HEK293 (cell line): ENCODE measurements at regions not wholly inside any gene's neighbourhood (a gene's known extent, or its start where the extent isn't known, plus 50 kb on each side); places are given as distances from the start of the nearest gene placed in this dataset.

Experiments used
- CTCF ChIA-PET: fragments of 350-600 bp; formaldehyde crosslinking; extraction: SDS; loops from one replicate; lab custom pipeline; 2021; ENCODE audit warnings: antibody characterized with exemption; lab: Yijun Ruan, JAX
- POLR2A ChIA-PET: fragments of 300-600 bp; formaldehyde crosslinking; extraction: SDS; loops from one replicate; lab custom pipeline; 2020; ENCODE audit warnings: antibody characterized with exemption, inconsistent platforms; lab: Yijun Ruan, JAX
- H3K27ac ChIP-seq: fragments of 200-500 bp; sonication (Bioruptor generic); 2 replicates; pipeline ENCODE4 v1.5.1; 2014; ENCODE audit warnings: low read depth, low read length, control low read depth, inconsistent platforms; ENCODE audit errors: extremely low read depth
- H3K36me3 ChIP-seq, 2 experiments: fragments of 200-500 bp in 1 of 2; sonication (Bioruptor generic) in 1 of 2; 1 replicate in 1 of 2; 2 replicates in 1 of 2; pipeline ENCODE4 v1.5.1; 2014 to 2017; ENCODE audit warnings: inconsistent platforms in 2 of 2, low read length in 2 of 2; ENCODE audit not compliant: control insufficient read depth in 2 of 2, insufficient read depth in 1 of 2
- H3K4me1 ChIP-seq: fragments of 200-500 bp; sonication (Bioruptor generic); 2 replicates; pipeline ENCODE4 v1.5.1; 2014; ENCODE audit warnings: mild to moderate bottlenecking, low read length, inconsistent platforms; ENCODE audit not compliant: control insufficient read depth, insufficient read depth
- H3K4me3 ChIP-seq: 2 replicates; pipeline ENCODE4 v1.5.1; 2011; ENCODE audit warnings: low read depth, mild to moderate bottlenecking, control low read depth, low read length, moderate library complexity
- H3K9me3 ChIP-seq: fragments of 200-500 bp; sonication (Bioruptor generic); 2 replicates; pipeline ENCODE4 v1.5.1; 2014; ENCODE audit warnings: low read depth, low read length, inconsistent platforms; ENCODE audit not compliant: control insufficient read depth, insufficient read depth
- KLF1 ChIP-seq: fragments of 450-650 bp; formaldehyde crosslinking; IDR thresholded peaks from 2 replicates; pipeline ENCODE4 v1.5.1; 2016; ENCODE audit warnings: missing biosample characterization, missing genetic modification characterization
- KLF8 ChIP-seq: fragments of 450-650 bp; formaldehyde crosslinking; IDR thresholded peaks from 2 replicates; pipeline ENCODE4 v1.5.1; 2016; ENCODE audit warnings: missing biosample characterization, missing genetic modification characterization
- KLF9 ChIP-seq: fragments of 450-650 bp; formaldehyde crosslinking; IDR thresholded peaks from 2 replicates; pipeline ENCODE4 v1.5.1; 2016; ENCODE audit warnings: missing biosample characterization, missing genetic modification characterization, low read depth
- MZF1 ChIP-seq: fragments of 450-650 bp; formaldehyde crosslinking; IDR thresholded peaks from 2 replicates; pipeline ENCODE4 v1.5.1; 2017; ENCODE audit warnings: missing biosample characterization, missing genetic modification characterization, borderline replicate concordance
- RBAK ChIP-seq: fragments of 450-650 bp; formaldehyde crosslinking; IDR thresholded peaks from 2 replicates; pipeline ENCODE4 v1.5.1; 2016; ENCODE audit warnings: missing biosample characterization, missing genetic modification characterization
- ZBTB20 ChIP-seq: fragments of 450-650 bp; formaldehyde crosslinking; IDR thresholded peaks from 2 replicates; pipeline ENCODE4 v1.5.1; 2016; ENCODE audit warnings: missing biosample characterization, missing genetic modification characterization
- ZNF114 ChIP-seq: fragments of 450-650 bp; formaldehyde crosslinking; IDR thresholded peaks from 2 replicates; pipeline ENCODE4 v1.5.0; 2017; ENCODE audit warnings: missing biosample characterization, missing genetic modification characterization
- ZNF133 ChIP-seq: fragments of 450-650 bp; formaldehyde crosslinking; IDR thresholded peaks from 2 replicates; pipeline ENCODE4 v1.5.1; 2016; ENCODE audit warnings: missing biosample characterization, missing genetic modification characterization
- ZNF146 ChIP-seq: fragments of 450-650 bp; formaldehyde crosslinking; IDR thresholded peaks from 2 replicates; pipeline ENCODE4 v1.5.1; 2016; ENCODE audit warnings: missing biosample characterization, missing genetic modification characterization
- ZNF302 ChIP-seq: fragments of 450-650 bp; formaldehyde crosslinking; IDR thresholded peaks from 2 replicates; pipeline ENCODE4 v1.5.1; 2016; ENCODE audit warnings: missing biosample characterization, missing genetic modification characterization, low read depth
- ZNF335 ChIP-seq: fragments of 450-650 bp; formaldehyde crosslinking; conservative IDR thresholded peaks from 2 replicates; pipeline ENCODE4 v1.5.1; 2016; ENCODE audit warnings: missing biosample characterization, missing genetic modification characterization
- ZNF433 ChIP-seq: fragments of 450-650 bp; formaldehyde crosslinking; IDR thresholded peaks from 2 replicates; pipeline ENCODE4 v1.5.1; 2016; ENCODE audit warnings: missing biosample characterization, missing genetic modification characterization, low read depth
- ZNF473 ChIP-seq: fragments of 450-650 bp; formaldehyde crosslinking; IDR thresholded peaks from 2 replicates; pipeline ENCODE4 v1.5.1; 2017; ENCODE audit warnings: missing biosample characterization, missing genetic modification characterization
- ZNF510 ChIP-seq: fragments of 450-650 bp; formaldehyde crosslinking; IDR thresholded peaks from 2 replicates; pipeline ENCODE4 v1.5.1; 2018; ENCODE audit warnings: mild to moderate bottlenecking, missing genetic modification characterization, missing biosample characterization; ENCODE audit not compliant: insufficient replicate concordance
- ZNF560 ChIP-seq: fragments of 450-650 bp; formaldehyde crosslinking; IDR thresholded peaks from 2 replicates; pipeline ENCODE4 v1.5.1; 2017; ENCODE audit warnings: missing biosample characterization, missing genetic modification characterization, borderline replicate concordance
- ZNF571 ChIP-seq: fragments of 450-650 bp; formaldehyde crosslinking; IDR thresholded peaks from 2 replicates; pipeline ENCODE4 v1.5.0; 2017; ENCODE audit warnings: missing biosample characterization, missing genetic modification characterization
- ZNF623 ChIP-seq: fragments of 450-650 bp; formaldehyde crosslinking; IDR thresholded peaks from 2 replicates; pipeline ENCODE4 v1.5.1; 2016; ENCODE audit warnings: missing biosample characterization, missing genetic modification characterization
- ZNF660 ChIP-seq: fragments of 450-650 bp; IDR thresholded peaks from 2 replicates; pipeline ENCODE4 v1.5.1; 2018; ENCODE audit warnings: missing biosample characterization, mild to moderate bottlenecking, missing genetic modification characterization
- ZNF768 ChIP-seq: fragments of 450-650 bp; formaldehyde crosslinking; IDR thresholded peaks from 2 replicates; pipeline ENCODE4 v1.5.1; 2018; ENCODE audit warnings: missing biosample characterization, mild to moderate bottlenecking, missing genetic modification characterization
- ZNF777 ChIP-seq: fragments of 450-650 bp; formaldehyde crosslinking; IDR thresholded peaks from 2 replicates; pipeline ENCODE4 v1.5.1; 2017; ENCODE audit warnings: missing biosample characterization, missing genetic modification characterization, borderline replicate concordance
- ZNF792 ChIP-seq: fragments of 450-650 bp; formaldehyde crosslinking; IDR thresholded peaks from 2 replicates; pipeline ENCODE4 v1.5.1; 2016; ENCODE audit warnings: missing biosample characterization, missing genetic modification characterization
- ZSCAN16 ChIP-seq: fragments of 450-650 bp; formaldehyde crosslinking; IDR thresholded peaks from 2 replicates; pipeline ENCODE4 v1.5.1; 2016; ENCODE audit warnings: missing biosample characterization, missing genetic modification characterization
- ZXDB ChIP-seq: fragments of 450-650 bp; formaldehyde crosslinking; IDR thresholded peaks from 2 replicates; pipeline ENCODE4 v1.5.1; 2016; ENCODE audit warnings: missing biosample characterization, missing genetic modification characterization
- TF ChIP-seq, protein P1 (sequence below): fragments of 450-650 bp; formaldehyde crosslinking; IDR thresholded peaks from 2 replicates; pipeline ENCODE4 v1.5.1; 2017; ENCODE audit warnings: missing biosample characterization, missing genetic modification characterization
- TF ChIP-seq, protein P2 (sequence below): fragments of 450-650 bp; formaldehyde crosslinking; IDR thresholded peaks from 2 replicates; pipeline ENCODE4 v1.5.1; 2016; ENCODE audit warnings: missing biosample characterization, missing genetic modification characterization
- TF ChIP-seq, protein P3 (sequence below): fragments of 450-650 bp; formaldehyde crosslinking; IDR thresholded peaks from 2 replicates; pipeline ENCODE4 v1.5.1; 2016; ENCODE audit warnings: missing biosample characterization, missing genetic modification characterization
- TF ChIP-seq, protein P4 (sequence below): fragments of 450-650 bp; formaldehyde crosslinking; IDR thresholded peaks from 2 replicates; pipeline ENCODE4 v1.5.1; 2016; ENCODE audit warnings: missing biosample characterization, missing genetic modification characterization
- TF ChIP-seq, protein P5 (sequence below): fragments of 450-650 bp; formaldehyde crosslinking; IDR thresholded peaks from 2 replicates; pipeline ENCODE4 v1.5.1; 2017; ENCODE audit warnings: missing biosample characterization, missing genetic modification characterization

DNA sequence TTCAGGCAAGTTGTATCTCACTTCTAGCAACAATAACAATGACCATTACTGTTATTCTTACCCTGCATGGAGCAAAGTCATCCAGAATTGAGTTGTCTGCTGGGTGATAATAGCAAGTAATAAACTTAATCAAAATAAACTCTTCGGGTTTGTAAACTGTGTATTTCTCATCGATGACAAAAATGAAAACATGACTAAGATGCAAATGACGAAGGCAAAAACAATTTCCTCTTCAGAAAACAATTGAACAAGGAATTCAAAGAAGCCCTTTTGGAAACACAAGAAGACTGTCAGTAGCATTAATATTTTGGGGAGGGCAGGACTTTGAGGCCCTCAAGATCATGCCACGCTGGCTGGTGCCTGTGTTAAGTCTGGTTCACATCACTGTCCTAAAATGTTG lies 232.0 kb downstream of the BTG1 start:
- POLR2A ChIA-PET = interaction anchor here (1.6 kb wide), 1 partner anchor 232 kb away, joined by 3 read pairs; the partner anchor contains the start of gene BTG1

DNA sequence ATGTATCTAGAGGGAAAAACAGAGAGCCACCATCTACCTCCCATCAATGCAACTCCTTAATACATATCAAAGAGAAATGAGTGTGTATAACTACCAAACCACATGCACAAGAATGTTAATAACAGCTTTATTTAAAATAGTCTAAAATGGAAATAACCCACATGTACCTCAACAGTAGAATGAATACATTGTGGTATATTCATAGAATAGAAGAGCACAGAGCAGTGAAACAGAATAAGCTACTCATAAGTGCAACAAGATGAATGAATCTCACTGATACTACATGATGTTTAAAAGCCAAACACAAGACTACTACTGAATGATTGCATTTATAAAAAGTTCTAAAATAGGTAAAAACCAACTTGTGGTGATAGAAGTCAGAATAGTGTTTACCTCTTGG lies 232.5 kb downstream of the BTG1 start:
- POLR2A ChIA-PET = no interaction called here
- no peaks in the 10 kb centered on the region for H3K36me3 ChIP-seq
- TF ChIP-seq ZNF335 (tag by site-specific recombination) (no peak), ZNF510 (tag by site-specific recombination) (no peak), RBAK (no peak), ZSCAN16 (no peak), KLF8 (tag by site-specific recombination) (no peak), ZNF660 (tag by site-specific recombination) (no peak), ZNF623 (tag by site-specific recombination) (no peak), ZBTB20 (tag by site-specific recombination) (no peak), ZNF473 (no peak), KLF1 (tag by site-specific recombination) (no peak), KLF9 (tag by site-specific recombination) (no peak), ZXDB (tag by site-specific recombination) (no peak)
- TF ChIP-seq, protein P1, sequence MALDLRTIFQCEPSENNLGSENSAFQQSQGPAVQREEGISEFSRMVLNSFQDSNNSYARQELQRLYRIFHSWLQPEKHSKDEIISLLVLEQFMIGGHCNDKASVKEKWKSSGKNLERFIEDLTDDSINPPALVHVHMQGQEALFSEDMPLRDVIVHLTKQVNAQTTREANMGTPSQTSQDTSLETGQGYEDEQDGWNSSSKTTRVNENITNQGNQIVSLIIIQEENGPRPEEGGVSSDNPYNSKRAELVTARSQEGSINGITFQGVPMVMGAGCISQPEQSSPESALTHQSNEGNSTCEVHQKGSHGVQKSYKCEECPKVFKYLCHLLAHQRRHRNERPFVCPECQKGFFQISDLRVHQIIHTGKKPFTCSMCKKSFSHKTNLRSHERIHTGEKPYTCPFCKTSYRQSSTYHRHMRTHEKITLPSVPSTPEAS = no peak
- TF ChIP-seq, protein P2, sequence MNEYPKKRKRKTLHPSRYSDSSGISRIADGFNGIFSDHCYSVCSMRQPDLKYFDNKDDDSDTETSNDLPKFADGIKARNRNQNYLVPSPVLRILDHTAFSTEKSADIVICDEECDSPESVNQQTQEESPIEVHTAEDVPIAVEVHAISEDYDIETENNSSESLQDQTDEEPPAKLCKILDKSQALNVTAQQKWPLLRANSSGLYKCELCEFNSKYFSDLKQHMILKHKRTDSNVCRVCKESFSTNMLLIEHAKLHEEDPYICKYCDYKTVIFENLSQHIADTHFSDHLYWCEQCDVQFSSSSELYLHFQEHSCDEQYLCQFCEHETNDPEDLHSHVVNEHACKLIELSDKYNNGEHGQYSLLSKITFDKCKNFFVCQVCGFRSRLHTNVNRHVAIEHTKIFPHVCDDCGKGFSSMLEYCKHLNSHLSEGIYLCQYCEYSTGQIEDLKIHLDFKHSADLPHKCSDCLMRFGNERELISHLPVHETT = no peak
- TF ChIP-seq, all 188 proteins: peak for 0
- CTCF ChIA-PET = interaction anchor here (1.0 kb wide), 1 partner anchor 30 kb away, joined by 3 read pairs; no protein-coding TSS in a partner anchor
- no peaks in the 10 kb centered on the region for H3K4me1 ChIP-seq
- no peak overlapping the region for H3K27ac ChIP-seq
- no peaks in the 10 kb centered on the region for H3K9me3 ChIP-seq
- H3K4me3 ChIP-seq = no peak overlapping the region

More for the DNA sequence above, 232.0 kb downstream of the BTG1 start:
- no peaks in the 10 kb centered on the region for H3K4me1 ChIP-seq
- no peaks in the 10 kb centered on the region for H3K9me3 ChIP-seq
- H3K4me3 ChIP-seq = no peak overlapping the region
- CTCF ChIA-PET = no interaction called here
- no peaks in the 10 kb centered on the region for H3K36me3 ChIP-seq
- TF ChIP-seq ZNF571 = no peak
- TF ChIP-seq ZNF133 (tag by site-specific recombination) = no peak
- TF ChIP-seq, protein P3, sequence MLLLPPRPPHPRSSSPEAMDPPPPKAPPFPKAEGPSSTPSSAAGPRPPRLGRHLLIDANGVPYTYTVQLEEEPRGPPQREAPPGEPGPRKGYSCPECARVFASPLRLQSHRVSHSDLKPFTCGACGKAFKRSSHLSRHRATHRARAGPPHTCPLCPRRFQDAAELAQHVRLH (tag by site-specific recombination) = no peak
- TF ChIP-seq ZNF302 (tag by site-specific recombination) = no peak
- no peak for TF ChIP-seq ZNF777
- no peak for TF ChIP-seq ZNF433
- TF ChIP-seq ZNF560 = no peak
- TF ChIP-seq, protein P4, sequence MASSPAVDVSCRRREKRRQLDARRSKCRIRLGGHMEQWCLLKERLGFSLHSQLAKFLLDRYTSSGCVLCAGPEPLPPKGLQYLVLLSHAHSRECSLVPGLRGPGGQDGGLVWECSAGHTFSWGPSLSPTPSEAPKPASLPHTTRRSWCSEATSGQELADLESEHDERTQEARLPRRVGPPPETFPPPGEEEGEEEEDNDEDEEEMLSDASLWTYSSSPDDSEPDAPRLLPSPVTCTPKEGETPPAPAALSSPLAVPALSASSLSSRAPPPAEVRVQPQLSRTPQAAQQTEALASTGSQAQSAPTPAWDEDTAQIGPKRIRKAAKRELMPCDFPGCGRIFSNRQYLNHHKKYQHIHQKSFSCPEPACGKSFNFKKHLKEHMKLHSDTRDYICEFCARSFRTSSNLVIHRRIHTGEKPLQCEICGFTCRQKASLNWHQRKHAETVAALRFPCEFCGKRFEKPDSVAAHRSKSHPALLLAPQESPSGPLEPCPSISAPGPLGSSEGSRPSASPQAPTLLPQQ (tag by site-specific recombination) = no peak
- TF ChIP-seq ZBTB20 (tag by site-specific recombination) = no peak
- TF ChIP-seq ZNF146 = no peak
- TF ChIP-seq ZNF114 (tag by site-specific recombination) = no peak
- no peak for TF ChIP-seq ZNF473
- TF ChIP-seq, protein P5, sequence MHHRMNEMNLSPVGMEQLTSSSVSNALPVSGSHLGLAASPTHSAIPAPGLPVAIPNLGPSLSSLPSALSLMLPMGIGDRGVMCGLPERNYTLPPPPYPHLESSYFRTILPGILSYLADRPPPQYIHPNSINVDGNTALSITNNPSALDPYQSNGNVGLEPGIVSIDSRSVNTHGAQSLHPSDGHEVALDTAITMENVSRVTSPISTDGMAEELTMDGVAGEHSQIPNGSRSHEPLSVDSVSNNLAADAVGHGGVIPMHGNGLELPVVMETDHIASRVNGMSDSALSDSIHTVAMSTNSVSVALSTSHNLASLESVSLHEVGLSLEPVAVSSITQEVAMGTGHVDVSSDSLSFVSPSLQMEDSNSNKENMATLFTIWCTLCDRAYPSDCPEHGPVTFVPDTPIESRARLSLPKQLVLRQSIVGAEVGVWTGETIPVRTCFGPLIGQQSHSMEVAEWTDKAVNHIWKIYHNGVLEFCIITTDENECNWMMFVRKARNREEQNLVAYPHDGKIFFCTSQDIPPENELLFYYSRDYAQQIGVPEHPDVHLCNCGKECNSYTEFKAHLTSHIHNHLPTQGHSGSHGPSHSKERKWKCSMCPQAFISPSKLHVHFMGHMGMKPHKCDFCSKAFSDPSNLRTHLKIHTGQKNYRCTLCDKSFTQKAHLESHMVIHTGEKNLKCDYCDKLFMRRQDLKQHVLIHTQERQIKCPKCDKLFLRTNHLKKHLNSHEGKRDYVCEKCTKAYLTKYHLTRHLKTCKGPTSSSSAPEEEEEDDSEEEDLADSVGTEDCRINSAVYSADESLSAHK (tag by site-specific recombination) = no peak
- TF ChIP-seq MZF1 (tag by site-specific recombination) = no peak
- TF ChIP-seq ZNF792 (tag by site-specific recombination) = no peak
- TF ChIP-seq ZXDB (tag by site-specific recombination) = no peak
- no peak for TF ChIP-seq ZNF768 (tag by site-specific recombination)
- no peak for TF ChIP-seq ZNF335 (tag by site-specific recombination)
- H3K27ac ChIP-seq = no peak overlapping the region
